ENCODE measurements at regions not wholly inside any gene's neighbourhood (a gene's known extent, or its start where the extent isn't known, plus 50 kb on each side); places are given as distances from the start of the nearest gene placed in this dataset.
"Not testable (repeated sequence)": the region's sequence is repeated elsewhere in the genome, so short reads cannot be mapped to it uniquely, and the experiment has no call there.

GRCh38 chr3:5889374-5889773 lies 701.9 kb downstream of the EDEM1 start:
- no peak for DNase-seq

DNA sequence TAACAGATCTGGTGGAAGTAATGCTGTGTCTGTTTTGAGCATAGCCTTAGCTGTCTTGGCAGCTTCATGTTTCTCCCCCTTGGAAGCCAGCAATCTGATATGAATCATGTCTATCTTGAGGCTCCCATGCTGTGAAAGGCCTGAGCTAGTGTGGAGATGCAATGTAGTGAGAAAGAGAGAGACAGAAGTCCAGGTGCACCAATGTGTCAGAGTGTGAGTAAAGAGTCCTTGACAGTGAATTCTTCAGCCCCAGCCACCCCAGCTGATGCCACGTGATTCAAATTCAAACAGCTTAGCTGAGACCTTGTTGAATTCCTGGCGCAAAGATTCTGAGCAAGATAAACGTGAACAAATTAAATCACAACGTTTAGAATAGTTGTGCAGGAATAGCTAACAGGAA lies 704.2 kb downstream of the EDEM1 start:
- no peak for DNase-seq

GRCh38 chr3:5898106-5898505 lies 710.6 kb downstream of the EDEM1 start:
- no peak for DNase-seq

- no peak for DNase-seq
Measured at GRCh38 chr3:5899014-5899761, 711.7 kb downstream of the EDEM1 start.

DNA sequence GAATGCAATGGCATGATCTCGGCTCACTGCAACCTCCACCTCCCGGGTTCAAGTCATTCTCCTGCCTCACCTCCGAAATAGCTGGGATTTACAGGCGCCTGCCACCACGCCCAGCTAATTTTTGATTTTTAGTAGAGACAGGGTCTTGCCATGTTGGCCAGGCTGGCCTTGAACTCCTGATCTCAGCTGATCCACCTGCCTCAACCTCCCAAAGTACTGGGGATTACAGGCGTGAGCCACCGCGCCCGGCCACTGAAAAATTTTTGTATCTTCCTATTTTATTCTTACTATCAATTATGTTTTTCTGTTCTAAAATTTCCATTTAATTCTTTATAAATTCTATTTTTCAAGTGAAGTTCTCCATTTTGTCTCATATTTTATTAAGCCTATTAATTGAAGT lies 730.4 kb downstream of the EDEM1 start:
- DNase-seq = no peak

- DNase-seq = no peak
Measured at GRCh38 chr3:5918626-5919025, 731.1 kb downstream of the EDEM1 start.

GRCh38 chr3:5929027-5929426 lies 741.5 kb downstream of the EDEM1 start:
- DNase-seq = no peak

DNA sequence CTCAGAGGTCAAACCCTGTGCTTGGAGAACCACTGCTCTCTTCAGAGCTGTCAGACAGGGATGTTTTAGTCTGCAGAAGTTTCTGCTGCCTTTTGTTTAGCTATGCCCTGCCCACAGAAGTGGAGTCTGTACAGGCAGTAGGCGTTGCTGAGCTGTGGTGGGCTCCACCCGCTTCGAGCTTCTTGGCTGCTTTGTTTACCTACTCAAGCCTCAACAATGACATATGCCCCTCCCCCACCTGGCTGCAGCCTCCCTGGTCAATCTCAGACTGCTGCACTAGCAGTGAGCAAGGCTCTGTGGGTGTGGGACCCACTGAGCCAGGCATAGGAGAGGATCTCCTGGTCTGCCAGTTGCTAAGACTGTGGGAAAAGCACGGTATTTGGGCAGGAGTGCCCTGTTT lies 756.6 kb downstream of the EDEM1 start:
- not testable (repeated sequence) for DNase-seq

DNA sequence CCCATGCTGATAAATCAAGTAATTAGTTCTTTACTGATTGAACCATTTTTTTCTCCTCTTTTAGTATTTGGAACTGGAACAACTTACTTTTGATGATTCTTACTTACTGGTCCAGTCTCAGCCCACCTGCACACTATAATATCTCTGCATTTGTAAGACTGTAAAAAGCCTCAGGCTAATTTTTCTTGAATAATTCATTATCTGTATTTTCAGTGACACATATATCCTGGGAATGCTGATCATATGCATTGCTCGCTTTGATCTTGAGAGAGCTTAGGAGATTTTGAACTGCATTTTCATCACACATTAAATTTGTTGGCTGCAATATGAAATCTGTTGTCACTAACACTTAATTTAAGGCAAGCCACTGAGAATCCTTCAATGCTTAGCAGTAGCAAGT lies 760.6 kb downstream of the EDEM1 start:
- DNase-seq = no peak

DNA sequence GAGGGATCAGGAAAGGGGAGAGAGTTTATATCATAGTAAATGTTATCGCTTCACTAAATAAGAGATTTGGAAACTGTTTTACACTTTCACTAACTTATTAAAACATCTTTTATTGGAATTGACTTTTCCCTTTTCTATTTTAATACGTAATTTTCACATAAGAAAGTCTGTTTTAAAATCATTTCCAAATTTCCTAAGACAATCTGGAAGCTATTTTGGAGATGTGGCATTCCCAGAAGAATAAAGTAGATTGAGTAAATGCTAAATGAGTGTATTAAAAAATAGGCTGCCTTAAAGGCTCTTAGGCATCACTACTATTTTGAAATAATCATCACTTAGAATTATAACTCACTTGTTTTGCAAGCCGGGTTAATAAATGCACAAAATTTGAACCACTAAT lies 763.5 kb downstream of the EDEM1 start:
- no peak for DNase-seq

GRCh38 chr3:5972586-5972985 lies 785.1 kb downstream of the EDEM1 start:
- no peak for DNase-seq

DNA sequence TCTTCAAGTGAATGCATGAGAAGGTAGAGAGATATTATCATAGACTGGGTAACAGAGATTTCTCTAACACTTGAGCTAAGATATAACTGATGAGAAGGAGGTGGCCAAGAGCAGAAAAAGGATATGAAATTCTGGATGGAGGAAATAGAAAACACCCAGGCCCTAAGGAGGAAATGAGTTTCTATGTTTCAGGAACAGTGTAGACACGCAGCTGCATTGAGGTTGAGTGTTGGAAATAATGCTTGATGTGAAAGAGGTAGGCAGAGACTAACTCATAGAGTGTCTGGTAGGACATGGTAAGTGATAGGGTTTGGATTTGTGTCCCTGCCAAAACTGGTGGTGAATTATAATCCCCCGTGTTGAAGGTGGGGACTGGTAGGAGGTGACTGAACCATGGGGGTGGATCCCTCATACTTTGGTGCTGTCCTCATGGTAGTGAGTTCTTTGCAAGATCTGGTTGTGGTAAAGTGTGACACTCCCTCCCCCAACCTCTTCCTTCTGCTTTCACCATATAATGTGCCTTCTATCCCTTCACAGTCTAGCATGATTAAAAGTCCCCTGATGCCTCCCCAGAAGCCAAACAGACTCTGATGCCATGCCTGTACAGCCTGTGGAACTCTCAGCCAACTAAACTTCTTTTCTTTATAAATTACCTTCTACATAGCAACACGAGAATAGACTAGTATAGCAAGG lies 787.3 kb downstream of the EDEM1 start:
- no peak for DNase-seq

- DNase-seq = no peak
Measured at GRCh38 chr3:5977331-5977730, 789.8 kb downstream of the EDEM1 start.

GRCh38 chr3:5980475-5980874 lies 793.0 kb downstream of the EDEM1 start:
- no peak for DNase-seq

DNA sequence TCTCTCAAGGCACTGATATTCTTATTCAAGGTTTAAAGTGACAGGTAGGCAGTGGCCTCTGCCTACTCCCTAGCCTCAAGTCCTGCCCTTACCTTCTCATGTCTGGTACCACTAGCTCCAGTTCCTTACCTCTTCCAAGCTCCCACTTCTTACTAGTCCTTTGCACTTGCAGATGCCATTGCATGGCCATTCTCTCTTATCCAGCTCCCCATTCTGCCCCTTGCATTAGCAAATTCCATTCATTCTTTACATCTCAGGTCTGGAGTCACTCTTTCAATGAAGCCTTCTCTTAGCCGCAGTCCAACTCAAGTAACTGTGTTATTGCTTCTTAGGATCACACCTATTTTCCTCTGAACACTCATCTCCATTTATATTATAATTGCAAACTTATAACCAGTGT lies 807.1 kb downstream of the EDEM1 start:
- no peak for DNase-seq

DNA sequence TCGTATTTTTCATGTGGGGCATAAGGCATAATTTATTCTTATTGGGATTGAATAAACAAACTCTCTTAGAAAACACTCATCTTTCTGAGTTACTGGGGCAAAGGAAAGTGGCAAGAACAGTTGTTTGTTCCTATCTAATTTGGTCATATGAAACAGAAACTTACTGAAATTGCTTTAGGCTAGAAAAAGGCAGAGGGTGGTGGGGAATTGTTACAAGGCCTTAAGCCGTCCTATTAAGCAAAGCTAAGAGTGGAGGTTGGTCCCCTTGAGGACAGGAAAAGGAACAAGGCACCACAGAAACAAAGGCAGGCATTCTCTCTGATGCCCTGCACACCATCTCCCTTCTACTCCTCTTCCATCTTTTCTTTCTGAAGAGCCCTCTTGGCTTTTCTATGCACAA lies 830.9 kb downstream of the EDEM1 start:
- DNase-seq = no peak

DNA sequence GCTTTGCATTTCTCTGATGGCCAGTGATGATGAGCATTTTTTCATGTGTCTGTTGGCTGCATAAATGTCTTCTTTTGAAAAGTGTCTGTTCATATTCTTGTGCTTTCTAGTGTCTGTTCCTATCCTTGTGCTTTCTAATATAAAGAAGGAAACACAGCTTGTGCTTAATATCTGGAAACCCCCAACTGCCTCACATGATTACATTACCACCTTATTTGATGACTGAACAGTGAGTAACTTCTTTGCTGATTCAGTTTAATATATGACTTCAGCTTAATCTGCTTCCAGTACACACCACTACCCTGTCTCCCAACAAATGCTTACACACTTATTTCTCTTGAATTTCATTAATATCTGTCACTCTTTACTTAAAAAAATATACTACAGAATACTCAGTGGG lies 835.1 kb downstream of the EDEM1 start:
- no peak for DNase-seq

DNA sequence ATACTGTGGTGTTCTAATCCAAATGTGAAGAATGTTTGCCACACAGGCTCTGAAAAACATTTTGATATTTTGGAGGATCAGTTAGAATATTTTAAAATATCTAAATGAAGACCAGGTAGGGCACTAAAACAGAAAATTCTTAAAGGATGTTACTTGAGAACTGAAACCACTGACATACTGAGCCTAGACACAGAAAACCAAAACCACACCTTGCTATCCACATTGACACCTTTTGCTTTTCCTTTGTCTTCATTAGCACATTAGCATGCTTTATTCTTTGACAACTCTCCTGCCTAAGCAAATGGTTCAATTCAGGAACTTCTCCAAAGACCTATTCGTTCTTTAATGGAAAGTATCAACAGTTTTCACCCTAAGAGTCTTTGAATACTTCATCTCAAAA lies 835.9 kb upstream of the GRM7 start:
- DNase-seq = no peak

DNA sequence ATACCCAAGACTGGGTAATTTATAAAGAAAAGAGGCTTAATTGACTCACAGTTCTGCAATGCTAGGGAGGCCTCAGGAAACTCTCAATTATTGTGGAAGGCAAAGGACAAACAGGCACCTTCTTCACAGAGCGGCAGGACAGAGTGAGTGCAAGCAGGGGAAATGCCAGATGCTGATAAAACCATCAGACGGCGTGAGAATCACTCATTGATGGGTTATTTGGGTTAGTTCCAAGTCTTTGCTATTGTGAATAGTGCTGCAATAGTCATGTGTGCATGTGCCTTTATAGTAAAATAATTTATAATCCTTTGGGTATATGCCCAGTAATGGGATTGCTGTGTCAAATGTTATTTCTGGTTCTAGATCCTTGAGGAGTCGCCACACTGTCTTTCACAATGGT lies 830.3 kb upstream of the GRM7 start:
- DNase-seq = not testable (repeated sequence)

DNA sequence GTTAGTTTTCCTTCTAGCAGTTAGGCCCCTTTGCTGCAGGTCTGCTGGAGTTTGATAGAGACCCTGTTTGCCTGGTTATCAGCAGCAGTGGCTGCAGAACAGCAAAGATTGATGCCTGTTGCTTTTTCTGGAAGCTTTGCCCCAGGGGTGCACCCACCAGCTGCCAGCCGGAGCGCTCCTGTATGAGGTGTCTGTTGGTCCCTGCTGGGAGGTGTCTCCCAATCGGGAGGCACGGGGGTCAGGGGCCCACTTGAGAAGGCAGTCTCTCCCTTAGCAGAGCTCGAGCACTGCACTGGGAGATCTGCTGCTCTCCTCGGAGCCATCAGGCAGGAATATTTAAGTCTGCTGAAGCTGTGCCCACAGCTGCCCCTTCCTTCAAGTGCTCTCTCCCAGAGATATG lies 825.3 kb upstream of the GRM7 start:
- no peak for DNase-seq

DNA sequence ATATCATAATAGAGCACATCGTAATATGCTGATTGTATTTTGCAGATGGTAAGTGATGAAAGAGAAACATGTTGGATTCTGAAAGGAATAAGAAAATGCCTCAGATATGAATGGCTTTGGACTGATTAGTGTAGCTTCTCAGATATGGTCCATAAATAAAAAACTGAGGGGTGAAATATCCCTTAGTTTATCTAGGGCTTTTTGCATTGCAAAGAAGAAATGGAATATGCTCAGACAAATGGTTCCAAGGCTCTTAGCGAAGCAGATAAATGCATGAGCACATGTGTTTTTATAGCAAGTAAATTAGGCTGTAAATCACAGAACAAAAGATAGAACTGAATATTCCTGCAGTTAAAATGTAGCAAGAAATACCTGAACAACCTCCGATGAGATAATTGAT lies 820.9 kb upstream of the GRM7 start:
- DNase-seq = no peak

DNA sequence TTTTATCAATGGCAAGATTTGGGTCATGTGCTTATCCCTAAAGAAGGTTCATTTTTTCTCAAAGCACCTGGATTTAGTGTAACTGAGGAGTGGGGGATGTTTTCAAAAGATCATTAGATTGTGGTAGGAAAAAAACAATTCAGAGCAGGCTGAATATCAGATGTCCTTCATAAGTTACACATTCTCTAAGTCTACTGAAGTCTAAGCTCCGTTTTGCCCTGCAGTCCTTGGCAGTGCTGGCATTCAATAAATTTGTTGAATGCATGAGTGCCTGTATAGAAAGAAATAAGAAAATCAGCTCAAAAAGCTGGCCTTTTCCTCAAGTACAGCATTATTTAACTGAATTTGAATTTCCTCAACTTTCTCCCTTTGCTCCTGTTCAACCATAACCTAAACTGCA lies 819.0 kb upstream of the GRM7 start:
- no peak for DNase-seq

DNA sequence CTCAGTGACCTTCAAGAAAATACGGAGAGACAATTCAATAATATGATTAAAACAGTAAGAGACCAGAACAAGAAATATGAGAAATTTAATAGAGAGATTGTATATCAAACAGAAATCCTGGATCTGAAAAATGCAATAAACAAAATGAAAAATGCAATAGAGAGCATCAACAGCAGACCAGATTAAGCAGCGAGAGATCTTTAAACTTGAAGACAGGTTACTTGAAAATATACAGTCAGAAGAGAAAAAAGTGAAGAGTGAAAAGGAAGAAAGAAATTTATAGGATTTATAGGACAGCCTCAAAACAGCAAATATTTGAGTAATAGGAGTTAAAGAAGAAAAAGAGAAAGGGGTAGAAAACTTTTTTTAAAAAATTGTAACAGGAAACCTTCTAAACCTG lies 813.9 kb upstream of the GRM7 start:
- DNase-seq = no peak

DNA sequence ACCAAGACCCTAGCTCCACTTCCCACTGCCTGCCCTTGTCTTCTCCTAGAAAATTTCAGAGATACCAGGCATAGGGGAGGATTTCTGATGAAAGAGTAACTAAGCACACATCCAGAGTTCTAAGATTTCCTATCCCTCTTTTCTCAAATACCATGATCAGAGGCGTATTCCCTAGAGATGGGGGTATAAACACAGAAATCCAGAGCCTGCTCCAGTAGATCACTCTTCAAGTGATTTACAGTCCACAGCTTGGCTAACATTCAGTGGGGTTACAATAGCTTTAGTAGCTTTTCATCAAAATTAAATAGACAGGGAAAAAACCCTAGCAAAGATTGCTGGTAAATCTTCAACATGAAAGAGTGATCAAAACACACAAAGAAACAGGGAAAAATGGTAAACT lies 800.7 kb upstream of the GRM7 start:
- no peak for DNase-seq
